Heart left ventricle (tissue), 13 donors: ENCODE measurements at regions not wholly inside any gene's neighbourhood (a gene's known extent, or its start where the extent isn't known, plus 50 kb on each side); places are given as distances from the start of the nearest gene placed in this dataset.

ENCODE experiments used
- POLR2A ChIP-seq, 2 donors: fragments of 450-650 bp; IDR thresholded peaks; one replicate each; pipeline ENCODE4 v1.6.1; 2017; ENCODE audit warnings: antibody characterized with exemption in 2 of 2, mild to moderate bottlenecking in 2 of 2, moderate library complexity in 2 of 2
- TF ChIP-seq, protein P1 (sequence below), 12 donors: fragments of 200-600 bp; sonication (generic) in 4 of 12; IDR thresholded peaks; one replicate each; pipeline versions ENCODE4 v1.5.0 to v1.8.0; 2018 to 2022; ENCODE audit warnings: antibody characterized with exemption in 12 of 12, mild to moderate bottlenecking in 5 of 12
- donor health status: ischemic (EF 13 %, LVEDD 7.1; RV severe dilation, severe dysfunction).
- donor health status: DM: no; HTN: yes; CAD: no.
- donor health status: DM: no; HTN: no; CAD: no.
- donor health status: ischemic (EF 25% LVEDD 6.9; RV normal size, moderate dysfunction).
- donor health status: ischemic (EF 25% LVEDD 5.7; RV mildly dilated, moderate dysfunction).
- donor health status: ischemic (EF 35%, LVEDD 5.7; RV mildly dilated, moderate dysfunction).
- donor health status: nonischemic (EF 11% LVEDD 7.7; RV severe dilation, severe dysfunction).
- donor health status: DM: yes; HTN: yes; CAD: no.
- donor health status: PGD.
- donor health status: ischemic (EF 29% LVEDD 5.4; RV normal size, mild dysfunction).
- donor health status: nonischemic (EF 23%, LVEDD 6.1; RV moderate dilation, normal function).

GRCh38 chr5:163770625-163771024 is 265.2 kb downstream of the MAT2B start:
- TF ChIP-seq, protein P1, sequence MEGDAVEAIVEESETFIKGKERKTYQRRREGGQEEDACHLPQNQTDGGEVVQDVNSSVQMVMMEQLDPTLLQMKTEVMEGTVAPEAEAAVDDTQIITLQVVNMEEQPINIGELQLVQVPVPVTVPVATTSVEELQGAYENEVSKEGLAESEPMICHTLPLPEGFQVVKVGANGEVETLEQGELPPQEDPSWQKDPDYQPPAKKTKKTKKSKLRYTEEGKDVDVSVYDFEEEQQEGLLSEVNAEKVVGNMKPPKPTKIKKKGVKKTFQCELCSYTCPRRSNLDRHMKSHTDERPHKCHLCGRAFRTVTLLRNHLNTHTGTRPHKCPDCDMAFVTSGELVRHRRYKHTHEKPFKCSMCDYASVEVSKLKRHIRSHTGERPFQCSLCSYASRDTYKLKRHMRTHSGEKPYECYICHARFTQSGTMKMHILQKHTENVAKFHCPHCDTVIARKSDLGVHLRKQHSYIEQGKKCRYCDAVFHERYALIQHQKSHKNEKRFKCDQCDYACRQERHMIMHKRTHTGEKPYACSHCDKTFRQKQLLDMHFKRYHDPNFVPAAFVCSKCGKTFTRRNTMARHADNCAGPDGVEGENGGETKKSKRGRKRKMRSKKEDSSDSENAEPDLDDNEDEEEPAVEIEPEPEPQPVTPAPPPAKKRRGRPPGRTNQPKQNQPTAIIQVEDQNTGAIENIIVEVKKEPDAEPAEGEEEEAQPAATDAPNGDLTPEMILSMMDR (IDR thresholded peaks at IDR 0.05) = no peak
- no peak for TF ChIP-seq POLR2A (IDR thresholded peaks at IDR 0.05)
